HG02885 (cell line): ENCODE measurements at regions not wholly inside any gene's neighbourhood (a gene's known extent, or its start where the extent isn't known, plus 50 kb on each side); places are given as distances from the start of the nearest gene placed in this dataset.

Experiments
- ATAC-seq: cut with Tn5 transposase; IDR thresholded peaks from one replicate; pipeline ENCODE4 v1.9.1; 2021; ENCODE audit warnings: mild to moderate bottlenecking; ENCODE audit not compliant: unreplicated experiment, poor library complexity

GRCh38 chr14:54170301-54170700 is 213.7 kb upstream of the BMP4 start:
- ATAC-seq: no peak

DNA sequence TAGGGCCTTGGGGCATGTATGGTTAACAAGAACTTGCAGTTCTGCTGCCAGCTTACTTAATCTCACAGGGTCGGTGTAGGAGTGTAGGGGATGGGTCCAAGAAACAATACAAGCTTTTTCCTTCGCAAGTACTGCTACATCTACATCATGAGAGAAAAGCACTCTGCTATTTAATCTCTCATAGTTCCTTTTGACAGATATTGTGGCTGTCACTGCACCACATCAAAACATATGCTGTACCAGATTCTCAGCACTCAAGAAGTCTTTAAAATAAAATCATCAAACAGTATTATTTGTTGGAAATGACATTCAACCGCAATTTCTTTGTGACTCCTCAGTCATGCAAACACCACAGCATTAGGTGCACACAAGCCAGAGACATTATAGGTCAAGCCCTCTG is 215.5 kb upstream of the BMP4 start:
- ATAC-seq: no peak

GRCh38 chr14:54172562-54172961 is 215.9 kb upstream of the BMP4 start:
- no peak for ATAC-seq

DNA sequence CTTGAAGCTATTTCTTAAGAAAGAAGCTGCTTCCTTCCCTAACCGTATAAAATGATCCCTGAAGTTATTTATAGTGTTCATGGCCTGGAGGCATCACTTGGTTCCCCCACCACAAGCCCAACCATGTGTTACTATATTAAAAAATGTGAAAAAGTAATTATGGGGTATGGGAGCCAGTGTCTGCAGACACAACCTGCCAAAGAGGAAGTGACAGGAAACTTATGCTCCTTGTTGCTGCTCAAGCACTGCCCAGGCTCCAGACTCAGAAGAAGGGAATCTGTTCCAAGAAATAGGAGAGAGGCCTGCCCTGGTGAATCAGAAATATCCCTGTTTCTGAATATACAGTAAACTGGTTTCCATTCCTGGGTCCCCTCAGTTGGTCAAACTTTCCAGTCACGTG is 217.2 kb upstream of the BMP4 start:
- no peak for ATAC-seq

DNA sequence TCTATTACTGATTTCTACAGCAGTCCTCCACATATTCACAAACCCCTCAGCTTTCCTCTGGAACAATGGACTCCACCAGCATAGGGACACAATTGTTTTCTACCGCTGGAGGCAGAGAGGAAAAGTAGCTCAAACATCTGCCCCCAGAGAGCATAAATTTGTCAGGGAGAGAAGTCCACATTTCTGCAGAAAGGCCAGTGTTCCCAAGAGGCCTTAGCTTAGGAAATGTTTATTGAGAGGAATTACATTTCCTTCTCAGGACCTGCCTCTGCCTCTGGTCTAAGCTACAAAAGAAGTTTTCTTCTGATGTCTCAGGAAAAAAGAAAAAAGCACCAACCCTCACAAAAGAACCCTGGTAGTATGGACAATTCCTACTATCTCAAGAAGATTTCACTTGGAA is 217.8 kb upstream of the BMP4 start:
- ATAC-seq: no peak

DNA sequence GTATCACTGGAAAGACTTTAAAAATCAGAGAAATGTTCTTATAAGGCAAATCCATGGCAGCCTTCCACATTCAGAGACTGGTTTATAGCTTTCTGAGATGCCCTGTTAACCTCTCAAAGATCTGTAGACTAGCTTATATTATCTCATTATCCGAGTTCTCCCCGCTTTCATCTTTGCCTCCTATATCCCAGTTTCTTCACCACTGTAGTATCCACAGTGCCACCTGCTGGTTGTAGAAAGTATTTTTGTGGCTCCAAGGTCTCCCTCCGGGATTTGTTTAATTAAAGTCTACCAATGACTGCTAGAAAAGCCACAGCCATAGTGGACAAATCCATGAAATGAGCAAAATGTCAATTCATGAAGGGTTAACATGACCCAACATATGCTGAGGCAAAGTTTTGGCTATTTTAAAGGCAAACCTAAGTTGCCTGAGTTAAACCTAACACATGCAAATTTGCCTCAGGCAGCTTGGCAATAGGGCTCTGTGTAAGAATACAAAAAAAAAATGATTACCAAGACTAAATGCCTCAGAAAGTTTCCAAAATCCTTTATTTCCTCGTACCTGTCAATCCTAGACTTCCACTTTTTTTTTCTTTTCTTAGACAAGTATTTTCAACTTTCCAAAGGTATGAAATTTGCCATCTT is 218.8 kb upstream of the BMP4 start:
- ATAC-seq: peak; percentile 76

DNA sequence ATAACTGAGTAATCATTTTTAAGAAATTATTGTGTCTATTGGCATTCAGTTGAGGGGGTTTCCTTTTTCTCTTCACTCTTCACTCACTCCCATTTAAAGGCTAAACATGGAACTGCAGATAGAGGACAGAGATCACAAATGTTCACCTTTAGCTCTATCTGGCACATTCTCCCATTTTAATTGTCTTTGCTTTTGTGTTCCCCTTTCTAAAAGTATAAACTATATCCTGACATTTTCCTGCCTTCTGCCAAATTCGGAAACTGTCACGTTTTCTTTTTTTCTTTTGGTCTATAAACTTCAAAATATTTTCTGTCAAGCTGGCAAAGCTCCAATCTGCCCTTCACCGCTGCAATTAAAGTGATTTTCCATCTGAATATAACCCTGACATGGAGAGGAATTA is 219.8 kb upstream of the CDKN3 start:
- ATAC-seq: no peak

GRCh38 chr14:54177641-54178621 is 218.9 kb upstream of the CDKN3 start:
- ATAC-seq: no peak

GRCh38 chr14:54182419-54183045 is 214.3 kb upstream of the CDKN3 start:
- ATAC-seq: no peak

DNA sequence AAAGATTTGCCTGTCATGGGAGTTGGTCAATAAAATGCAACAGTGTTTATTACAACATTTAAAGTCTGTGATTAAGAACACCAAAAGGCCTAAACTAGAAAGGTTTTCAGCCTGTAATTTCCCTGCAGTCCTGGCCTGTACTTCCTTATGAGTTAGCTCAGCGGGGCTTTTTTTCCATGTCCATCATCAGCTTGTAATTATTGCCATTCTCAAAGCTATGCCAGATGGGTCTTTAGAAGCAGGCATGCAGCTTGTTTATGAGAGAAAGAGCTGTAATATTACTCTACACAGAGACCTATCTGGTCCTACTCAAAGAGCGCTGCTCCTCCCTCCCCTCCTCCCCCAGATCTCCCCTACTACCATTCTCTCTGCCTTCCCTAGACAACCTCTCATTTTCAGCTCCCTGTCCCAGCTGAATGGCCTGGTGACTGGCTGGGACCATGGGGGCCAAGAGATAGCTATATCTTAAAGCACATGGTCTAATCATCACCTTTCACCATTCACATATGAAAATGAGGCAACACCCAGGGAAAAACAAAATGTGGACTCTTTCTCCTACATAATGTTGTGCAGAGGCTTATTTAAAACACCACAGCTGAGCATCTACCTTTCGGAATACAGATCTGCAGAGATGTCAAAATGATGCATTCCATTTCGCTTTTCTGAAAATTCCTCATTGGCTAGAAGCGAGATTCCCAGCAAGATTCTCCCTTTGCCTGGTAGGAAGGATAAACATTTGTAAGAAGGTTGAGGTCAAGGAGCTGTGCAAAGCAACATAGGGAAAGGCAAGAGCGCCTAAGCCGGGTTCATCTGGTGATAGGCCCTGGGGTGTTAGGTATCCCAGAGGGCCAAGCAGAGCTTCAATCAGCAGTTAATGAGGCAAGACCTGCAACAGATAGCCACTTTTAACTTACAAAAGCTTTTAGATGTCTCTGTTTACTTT is 209.7 kb upstream of the CDKN3 start:
- ATAC-seq: no peak

GRCh38 chr14:54188064-54188666 is 208.6 kb upstream of the CDKN3 start:
- ATAC-seq: no peak

DNA sequence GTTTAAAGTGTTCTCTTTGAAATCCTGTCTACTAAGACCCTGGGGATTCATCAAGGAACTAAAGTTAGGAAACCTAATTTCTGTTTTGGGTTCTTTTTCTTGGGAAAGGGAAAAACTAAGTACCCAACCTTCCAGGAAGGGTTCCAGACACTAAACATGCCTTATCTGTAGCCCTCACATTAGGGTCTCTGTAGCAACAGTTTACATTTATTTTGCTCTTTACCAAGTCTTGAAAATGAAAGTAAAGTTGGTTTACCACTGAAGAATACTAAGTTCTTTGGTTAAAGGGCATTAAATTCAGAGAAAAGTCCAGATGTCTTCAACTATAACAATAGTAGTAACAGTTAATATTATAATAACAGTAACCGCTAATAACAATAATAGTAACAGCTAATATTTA is 207.5 kb upstream of the CDKN3 start:
- ATAC-seq: no peak

- no peak for ATAC-seq
Observed at GRCh38 chr14:54189748-54190354, 207.0 kb upstream of the CDKN3 start.

DNA sequence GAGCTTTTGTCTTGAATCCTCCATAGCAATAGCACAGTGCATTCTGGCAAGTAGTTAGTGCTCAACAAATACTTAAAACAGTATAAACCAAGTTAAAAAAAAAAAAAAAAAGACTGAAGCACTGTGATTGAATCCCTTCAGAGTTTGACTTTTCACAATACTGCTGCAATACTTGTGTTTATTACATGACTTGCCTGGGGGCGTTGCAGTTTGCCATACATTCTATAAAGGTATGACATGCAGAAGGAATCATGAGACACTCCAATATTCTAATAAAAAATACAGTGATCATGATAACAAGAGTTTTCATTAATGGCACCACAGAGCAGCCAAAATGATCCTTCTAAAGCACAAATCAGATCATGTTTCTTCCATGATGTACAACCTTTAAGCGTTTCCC is 205.0 kb upstream of the CDKN3 start:
- ATAC-seq: no peak

GRCh38 chr14:54192610-54193009 is 204.2 kb upstream of the CDKN3 start:
- no peak for ATAC-seq

GRCh38 chr14:54193871-54194270 is 202.9 kb upstream of the CDKN3 start:
- no peak for ATAC-seq

DNA sequence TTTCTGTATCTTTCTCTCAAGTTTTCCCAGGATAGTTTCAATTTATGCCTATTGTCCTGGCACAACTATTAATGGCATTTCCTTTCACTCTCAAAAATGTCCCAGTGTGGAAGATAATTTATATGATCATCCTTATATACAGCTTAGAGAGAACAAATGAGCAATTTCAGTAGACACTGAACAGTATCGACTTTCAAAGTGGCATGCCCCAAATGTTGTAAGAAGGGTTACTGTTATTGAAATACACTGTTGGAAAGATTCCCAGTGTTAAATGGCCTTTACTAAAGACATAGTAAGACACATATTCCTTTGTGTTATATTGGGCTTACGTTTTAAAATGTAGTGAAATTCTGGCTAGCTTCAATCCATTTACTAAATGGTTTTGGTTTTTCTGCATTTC is 202.3 kb upstream of the CDKN3 start:
- no peak for ATAC-seq

- no peak for ATAC-seq
Observed at GRCh38 chr14:54197369-54197768, 199.4 kb upstream of the CDKN3 start.

DNA sequence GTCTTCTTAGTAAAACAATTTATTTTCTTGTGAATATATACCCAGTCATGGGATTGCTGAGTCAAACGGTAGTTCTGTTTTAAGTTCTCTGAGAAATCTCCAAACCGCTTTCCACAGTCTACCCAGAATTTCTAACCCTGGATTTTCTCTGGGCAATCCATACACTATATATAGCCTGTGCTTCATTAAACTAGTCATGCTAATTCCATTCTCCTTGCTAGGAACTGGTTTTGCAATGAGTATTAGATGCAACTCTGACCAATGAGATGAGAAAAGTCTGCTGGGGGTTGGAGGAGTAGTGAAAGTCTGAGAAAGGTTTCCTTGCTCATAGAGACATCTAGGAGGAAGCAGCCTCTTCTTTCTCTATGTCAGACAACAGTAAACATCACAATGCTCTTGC is 196.1 kb upstream of the CDKN3 start:
- ATAC-seq: no peak
